GM12891 (cell line): ENCODE measurements at regions not wholly inside any gene's neighbourhood (a gene's known extent, or its start where the extent isn't known, plus 50 kb on each side); places are given as distances from the start of the nearest gene placed in this dataset.

ENCODE experiments used
- DNase-seq: peaks from one replicate; pipeline ENCODE4 v3.0.0; 2011; ENCODE audit warnings: low spot score; ENCODE audit not compliant: insufficient read length
- FAIRE-seq: peaks from 2 replicates; lab custom pipeline; 2011; peaks lifted over from hg19 to GRCh38; lab: Jason Lieb, UNC
- PAX5 ChIP-seq: IDR thresholded peaks from 2 replicates; pipeline ENCODE4 v1.6.1; 2011; ENCODE audit warnings: low read length, moderate library complexity, mild to moderate bottlenecking; ENCODE audit not compliant: insufficient read depth, severe bottlenecking
- POLR2A ChIP-seq: IDR thresholded peaks from 2 replicates; pipeline ENCODE4 v1.6.1; 2011; ENCODE audit warnings: low read depth, low read length, control low read depth
- POLR2AphosphoS5 ChIP-seq: IDR thresholded peaks from 2 replicates; pipeline ENCODE4 v1.6.1; 2011; ENCODE audit warnings: low read depth, low read length, control low read depth
- POU2F2 ChIP-seq: IDR thresholded peaks from 2 replicates; pipeline ENCODE4 v1.6.1; 2011; ENCODE audit warnings: low read depth, mild to moderate bottlenecking, control low read depth, low read length, moderate library complexity
- SPI1 ChIP-seq: IDR thresholded peaks from 2 replicates; pipeline ENCODE4 v1.6.1; 2011; ENCODE audit warnings: low read depth, low read length, control low read depth
- TAF1 ChIP-seq: IDR thresholded peaks from 2 replicates; pipeline ENCODE4 v1.6.1; 2011; ENCODE audit warnings: low read depth, low read length, control low read depth

DNA sequence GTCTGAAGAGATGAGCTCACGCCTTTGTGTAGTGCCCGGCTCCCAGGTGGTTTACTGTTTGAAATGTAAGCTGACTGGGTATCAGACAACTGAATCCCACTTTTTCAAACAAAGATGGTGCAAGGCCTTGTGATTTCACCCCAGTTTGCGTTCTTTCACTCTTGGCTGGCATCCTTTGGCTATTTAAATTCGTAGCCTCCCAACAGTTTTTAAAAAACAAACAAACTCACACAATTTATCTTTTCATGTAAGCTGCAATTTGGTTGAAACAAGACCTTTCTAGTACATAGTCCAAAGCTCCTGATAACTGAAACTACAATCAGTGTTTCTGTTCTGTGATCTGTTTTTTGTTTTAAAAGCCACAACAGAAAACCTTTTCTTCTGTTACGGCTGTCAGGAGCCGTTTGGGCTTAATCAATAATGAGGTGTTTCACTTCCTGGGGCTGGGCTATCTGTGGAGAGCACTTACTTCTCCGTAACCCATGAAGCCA lies 65.1 kb upstream of the NPAS1 start:
- FAIRE-seq: no peak
- no peak for DNase-seq

DNA sequence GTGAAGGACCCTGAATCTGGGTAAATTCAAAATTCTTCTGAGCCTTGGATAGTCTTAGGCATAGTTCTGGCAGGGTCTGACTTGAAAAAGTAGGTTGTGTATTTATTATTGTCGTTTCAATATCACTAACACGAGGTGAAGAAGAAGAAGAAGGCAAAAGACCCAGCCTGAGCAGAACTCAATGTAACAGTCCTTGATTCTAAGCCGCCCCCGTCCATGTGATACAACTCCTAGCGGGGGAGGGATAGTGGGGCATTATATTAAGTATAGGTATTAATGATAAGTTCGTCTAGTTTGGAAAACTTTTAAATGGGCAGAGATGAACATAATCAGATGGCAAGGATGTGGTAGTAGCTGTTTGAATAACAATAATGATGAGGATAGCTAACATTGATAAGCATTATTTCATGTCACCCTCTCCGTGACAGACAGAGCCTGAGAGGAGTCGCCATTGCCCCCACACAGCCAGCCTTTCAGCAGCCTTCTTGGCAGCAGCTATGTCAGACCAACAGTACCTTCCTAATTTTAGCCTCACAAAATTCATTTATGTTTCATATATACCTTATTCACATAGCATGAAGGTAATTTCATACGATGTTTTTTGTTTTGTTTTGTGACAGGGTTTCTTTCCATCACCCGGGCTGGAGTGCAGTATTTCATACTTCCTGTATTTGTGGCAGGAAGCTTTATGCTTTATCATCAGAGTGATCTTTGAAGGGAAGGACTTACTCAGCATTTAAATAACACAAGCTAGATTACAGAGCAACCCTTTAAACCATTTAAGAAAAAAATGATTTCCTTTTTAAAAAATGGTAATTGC lies 64.4 kb upstream of the NPAS1 start:
- FAIRE-seq: peak; percentile 52
- DNase-seq: no peak
- no peak for TF ChIP-seq POU2F2
- no peak for TF ChIP-seq POLR2AphosphoS5
- no peak for TF ChIP-seq POLR2A
- TF ChIP-seq TAF1: no peak
- TF ChIP-seq SPI1: no peak
- no peak for TF ChIP-seq PAX5

More for the DNA sequence above, 65.1 kb upstream of the NPAS1 start:
- TF ChIP-seq POU2F2 (no peak), SPI1 (peak; percentile 65)

- no peak for TF ChIP-seq TAF1
- TF ChIP-seq POLR2AphosphoS5: no peak
- no peak for TF ChIP-seq POU2F2
- no peak for TF ChIP-seq PAX5
- FAIRE-seq (peak; percentile 69), DNase-seq (no peak)
Observed at GRCh38 chr19:46955813-46956371, 63.7 kb upstream of the NPAS1 start.

- FAIRE-seq (no peak), DNase-seq (no peak)
- TF ChIP-seq TAF1: no peak
- no peak for TF ChIP-seq POLR2A
- TF ChIP-seq SPI1: no peak
- no peak for TF ChIP-seq POLR2AphosphoS5
- no peak for TF ChIP-seq POU2F2
- TF ChIP-seq PAX5: no peak
Observed at GRCh38 chr19:46958532-46958931, 61.1 kb upstream of the NPAS1 start.

DNA sequence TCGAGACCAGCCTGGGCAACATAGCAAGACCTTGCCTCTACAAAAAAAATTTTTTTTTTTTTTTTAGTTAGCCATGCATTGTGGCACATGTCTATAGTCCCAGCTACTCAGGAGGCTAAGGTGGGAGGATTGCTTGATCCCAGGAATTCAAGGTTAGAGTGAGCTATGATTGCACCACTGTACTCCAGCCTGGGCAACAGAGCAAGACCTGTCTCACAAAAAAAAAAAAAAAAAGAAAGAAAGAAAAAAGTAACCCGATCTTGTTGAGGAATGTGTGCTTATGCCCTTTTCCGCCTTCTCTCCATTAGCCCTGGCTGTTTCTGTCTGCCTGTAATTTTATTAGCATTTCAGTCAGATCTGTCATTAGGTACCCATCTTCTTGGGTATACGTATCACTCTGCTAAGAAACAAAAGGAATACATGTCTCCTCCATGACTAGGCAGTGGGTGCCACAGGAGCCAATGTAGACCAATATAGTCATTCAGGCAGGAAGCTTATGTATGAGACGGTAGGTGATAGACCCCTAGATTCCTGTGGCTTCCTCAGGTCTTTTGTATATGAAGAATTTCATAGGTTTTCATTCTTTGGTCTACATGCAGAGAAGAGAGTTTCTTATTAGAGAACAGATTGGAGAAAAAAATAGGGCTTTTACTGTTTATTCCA lies 59.6 kb upstream of the NPAS1 start:
- DNase-seq (no peak), FAIRE-seq (no peak)
- TF ChIP-seq SPI1 (no peak), POU2F2 (no peak), PAX5 (no peak), POLR2AphosphoS5 (no peak), TAF1 (no peak), POLR2A (no peak)

GRCh38 chr19:46962030-46962570 lies 57.5 kb upstream of the NPAS1 start:
- TF ChIP-seq POLR2AphosphoS5 (no peak), TAF1 (no peak), SPI1 (no peak), POU2F2 (no peak), PAX5 (no peak), POLR2A (no peak)
- DNase-seq (no peak), FAIRE-seq (no peak)

DNA sequence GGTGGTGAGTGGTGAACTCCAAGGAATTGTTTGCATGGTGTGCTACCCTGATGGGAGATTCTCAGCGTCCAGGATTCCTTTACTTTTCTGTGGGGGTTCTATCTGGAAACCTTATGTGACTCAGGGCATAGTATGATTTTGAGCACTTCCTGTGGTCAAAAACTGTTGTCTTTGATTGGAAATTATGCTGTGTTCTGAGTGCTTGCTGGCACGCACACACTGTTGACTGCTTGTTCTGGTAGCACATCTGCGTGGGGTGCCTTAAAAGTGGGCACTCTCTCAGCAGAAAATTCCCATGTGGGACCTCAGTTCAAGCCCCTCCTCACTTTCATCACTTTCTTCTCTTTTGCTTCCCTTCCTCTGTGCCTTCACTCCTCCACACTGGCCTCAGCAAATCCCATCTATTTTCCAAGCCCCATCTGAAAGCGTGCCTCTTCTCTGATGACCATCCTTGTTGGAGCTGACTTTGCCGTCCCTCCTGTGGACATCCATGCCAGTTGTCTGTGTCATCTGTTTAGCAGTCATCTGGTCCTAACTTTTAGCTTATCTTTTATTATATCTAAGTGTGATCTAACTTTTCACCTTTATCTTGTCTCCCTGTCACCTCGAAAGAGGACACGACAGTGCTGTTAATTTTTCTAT lies 56.4 kb upstream of the NPAS1 start:
- FAIRE-seq (no peak), DNase-seq (no peak)
- TF ChIP-seq SPI1 (no peak), POLR2A (no peak), TAF1 (no peak), POU2F2 (no peak), POLR2AphosphoS5 (no peak), PAX5 (no peak)

GRCh38 chr19:46967578-46968032 lies 52.0 kb upstream of the NPAS1 start:
- peak; percentile 48 for FAIRE-seq
- DNase-seq: no peak
- no peak for TF ChIP-seq TAF1
- no peak for TF ChIP-seq POLR2A
- no peak for TF ChIP-seq PAX5
- no peak for TF ChIP-seq POLR2AphosphoS5
- TF ChIP-seq POU2F2: no peak
- TF ChIP-seq SPI1: no peak
